HG03045 (cell line): ENCODE measurements at regions not wholly inside any gene's neighbourhood (a gene's known extent, or its start where the extent isn't known, plus 50 kb on each side); places are given as distances from the start of the nearest gene placed in this dataset.

Experiments
- ATAC-seq: cut with Tn5 transposase; IDR thresholded peaks from one replicate; pipeline ENCODE4 v1.9.1; 2021; ENCODE audit warnings: mild to moderate bottlenecking, moderate library complexity; ENCODE audit not compliant: unreplicated experiment

DNA sequence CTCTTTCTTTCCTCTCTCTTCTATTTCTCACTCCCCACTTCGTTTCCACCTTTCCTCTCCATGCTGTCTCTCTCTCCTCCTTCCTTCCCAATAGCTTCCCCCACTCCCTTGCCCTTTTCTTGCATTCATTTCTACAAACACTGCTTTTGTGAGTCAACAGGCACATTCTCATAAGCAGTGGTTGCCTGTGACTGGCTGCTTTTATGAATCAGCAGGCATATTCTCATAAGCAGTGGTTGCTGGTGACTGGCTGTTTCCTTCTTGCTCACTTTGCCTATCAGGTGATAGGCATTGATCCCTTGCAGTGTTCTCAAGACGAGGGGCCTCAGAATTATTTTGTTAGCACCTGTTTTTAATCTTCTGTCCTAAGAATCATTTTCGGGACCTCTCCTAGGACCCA lies 116.1 kb upstream of the ACTBL2 start:
- ATAC-seq: no peak

DNA sequence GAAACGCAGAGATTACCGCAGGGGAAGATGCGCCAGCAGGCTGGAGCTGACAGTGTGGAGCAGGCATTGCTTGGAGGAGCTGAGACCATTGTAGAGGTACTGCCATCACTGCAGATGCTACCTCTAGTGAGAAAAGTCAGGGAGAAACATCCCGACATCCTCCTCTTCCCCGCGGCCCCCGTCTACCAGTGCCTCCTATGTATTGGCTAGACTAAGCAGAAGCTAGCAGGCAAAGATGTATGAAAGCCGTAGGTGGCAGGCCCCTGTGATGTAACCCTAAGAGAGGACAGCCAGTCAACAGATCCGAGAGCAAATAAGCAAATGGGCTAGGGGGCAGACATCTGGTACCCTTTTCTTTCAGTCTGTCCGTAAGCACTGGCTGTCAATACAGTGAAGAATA lies 115.5 kb upstream of the ACTBL2 start:
- ATAC-seq: no peak

DNA sequence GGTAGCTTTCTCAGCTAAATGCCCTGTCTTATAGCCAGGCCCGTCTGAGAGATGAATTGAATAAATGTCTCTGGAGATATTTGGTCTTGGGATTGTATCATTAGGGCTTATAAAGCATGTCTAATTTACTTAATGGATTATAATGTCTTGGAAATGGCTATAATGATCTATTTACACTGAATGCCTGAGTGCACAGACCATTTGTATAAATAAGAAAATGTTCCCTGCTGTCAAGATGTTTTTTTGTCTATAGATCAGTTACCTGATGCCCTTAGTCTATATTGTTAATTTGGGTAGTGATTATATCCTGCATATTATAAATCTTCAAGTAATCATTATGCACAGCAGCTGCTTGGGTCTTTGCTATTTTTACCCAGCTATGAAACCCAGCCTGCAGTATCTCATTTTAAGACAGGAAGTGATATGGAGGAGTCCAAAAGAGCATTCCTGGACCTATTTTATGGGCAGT lies 112.9 kb upstream of the ACTBL2 start:
- no peak for ATAC-seq

DNA sequence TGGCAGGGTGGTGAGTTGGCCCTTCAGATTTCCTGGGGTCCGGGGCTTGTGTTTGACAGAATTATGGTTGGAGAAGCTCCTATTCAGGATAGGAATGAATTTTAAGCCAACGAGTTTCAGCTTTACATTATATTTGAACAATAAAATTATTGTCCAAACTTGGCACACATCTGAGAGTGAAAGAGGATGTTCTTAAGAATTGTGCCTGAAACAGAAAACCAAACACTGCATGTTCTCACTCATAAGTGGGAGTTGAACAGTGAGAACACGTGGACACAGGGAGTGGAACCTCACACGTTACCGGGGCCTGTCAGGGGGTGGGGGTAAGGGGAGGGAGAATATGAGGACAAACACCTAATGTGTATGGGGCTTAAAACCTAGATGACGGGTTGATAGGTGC lies 111.8 kb upstream of the ACTBL2 start:
- ATAC-seq: no peak

- ATAC-seq: no peak
Observed at GRCh38 chr5:57592236-57592635, 109.6 kb upstream of the ACTBL2 start.

DNA sequence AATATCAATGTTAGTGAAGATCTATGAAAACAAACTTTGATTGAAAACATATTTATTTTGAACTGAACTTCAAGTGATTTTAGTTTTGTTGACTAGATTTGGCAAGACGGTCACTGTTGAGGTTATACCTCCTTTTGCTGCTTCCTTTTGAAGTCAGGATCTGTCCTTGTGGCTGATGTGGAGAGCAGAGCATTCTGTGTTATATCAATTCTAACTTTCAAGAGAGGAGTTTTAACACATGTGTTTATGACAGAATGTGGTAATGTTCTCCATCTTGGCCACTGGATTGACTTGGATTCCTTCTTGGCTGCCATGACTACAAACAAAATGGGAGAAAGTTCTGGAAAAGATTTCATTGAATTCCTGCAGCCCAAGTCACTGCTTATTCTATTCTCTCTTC lies 104.0 kb upstream of the ACTBL2 start:
- no peak for ATAC-seq

DNA sequence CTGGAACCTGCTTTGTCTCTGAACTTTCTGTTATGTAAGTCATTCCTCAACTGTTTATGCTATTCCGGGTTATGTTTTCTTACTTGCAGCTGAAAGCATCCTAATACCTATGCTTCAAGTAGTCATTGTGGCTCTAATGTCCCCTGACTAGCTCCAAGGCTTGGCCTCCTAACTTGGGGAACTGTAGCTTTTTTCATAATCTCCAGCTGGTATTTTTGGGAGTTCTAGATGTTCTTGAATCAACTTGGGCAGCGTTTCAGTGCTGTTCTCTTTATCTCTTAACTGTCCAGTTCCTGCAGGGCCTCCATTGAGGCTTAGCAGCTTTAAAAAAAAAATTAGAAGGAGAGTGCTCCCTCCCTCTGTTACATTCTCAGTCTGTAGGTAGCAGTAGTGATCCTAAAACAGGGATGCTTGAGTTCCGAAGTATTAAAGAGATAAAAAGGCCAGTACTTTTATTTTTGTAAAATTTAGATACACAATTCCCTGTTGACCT lies 100.0 kb upstream of the ACTBL2 start:
- no peak for ATAC-seq

- ATAC-seq: no peak
Observed at GRCh38 chr5:57581772-57582171, 99.2 kb upstream of the ACTBL2 start.

DNA sequence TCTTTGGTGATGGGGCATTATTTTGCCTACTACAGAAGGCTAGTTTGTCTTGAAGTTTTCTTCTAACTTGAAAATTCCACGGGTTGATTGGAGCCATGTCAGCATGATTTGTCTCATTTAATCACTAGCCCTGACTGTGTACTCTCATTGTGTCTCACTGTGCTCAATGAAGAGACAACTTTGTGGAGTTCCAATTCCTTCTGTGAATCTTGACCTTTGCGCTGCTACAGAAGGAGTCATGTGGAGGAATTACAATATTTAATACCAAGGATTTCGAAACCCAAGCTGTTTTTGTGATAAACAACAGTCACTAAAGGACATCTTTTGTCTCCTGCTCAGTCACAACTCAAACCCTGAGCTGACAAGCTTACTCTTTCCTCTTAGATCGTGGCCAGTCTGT lies 98.6 kb upstream of the ACTBL2 start:
- ATAC-seq: no peak

GRCh38 chr5:57577432-57578175 lies 95.0 kb upstream of the ACTBL2 start:
- no peak for ATAC-seq

- no peak for ATAC-seq
Observed at GRCh38 chr5:57576317-57576716, 93.7 kb upstream of the ACTBL2 start.

GRCh38 chr5:57575839-57576238 lies 93.2 kb upstream of the ACTBL2 start:
- ATAC-seq: no peak

DNA sequence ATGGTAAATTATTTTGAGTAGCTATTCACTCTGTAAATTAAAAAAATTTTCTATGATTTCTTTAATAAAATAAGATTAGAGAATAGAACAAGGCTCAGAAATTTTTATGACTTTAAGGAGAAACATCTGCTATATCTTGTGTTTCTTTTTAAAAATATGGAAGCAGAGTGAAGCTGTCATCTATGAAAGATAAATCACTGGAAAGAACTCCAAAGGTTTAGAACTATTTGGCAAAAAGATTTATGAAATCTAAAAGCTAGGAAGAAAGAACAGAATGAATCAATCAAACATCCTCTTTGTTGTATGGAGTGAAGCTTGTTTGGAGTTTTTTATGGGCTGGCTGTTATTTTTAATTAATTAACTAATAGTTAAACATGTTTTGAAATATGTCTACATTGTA lies 89.8 kb upstream of the ACTBL2 start:
- ATAC-seq: no peak

- no peak for ATAC-seq
Observed at GRCh38 chr5:57569601-57570000, 87.0 kb upstream of the ACTBL2 start.

DNA sequence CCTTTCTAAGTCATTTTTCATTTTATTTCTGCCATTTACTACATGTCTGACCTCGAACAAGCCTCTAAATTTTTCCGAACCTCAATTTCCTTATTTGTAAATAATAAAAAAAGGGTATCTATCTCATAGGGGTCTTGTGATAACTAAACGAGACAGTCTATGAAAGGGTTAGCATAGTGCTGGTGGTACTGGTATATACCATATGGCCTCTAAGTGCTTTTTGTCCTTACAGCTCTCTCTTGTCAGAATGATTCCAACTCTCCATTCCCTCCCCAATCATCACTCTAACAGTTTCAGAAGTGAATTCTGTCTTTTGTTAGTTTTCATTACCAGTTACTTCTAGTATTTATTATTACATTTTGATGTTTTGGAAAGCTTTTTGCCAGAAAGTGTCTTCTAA lies 85.5 kb upstream of the ACTBL2 start:
- no peak for ATAC-seq

- ATAC-seq: peak; percentile 53
Observed at GRCh38 chr5:57566914-57567313, 84.3 kb upstream of the ACTBL2 start.

DNA sequence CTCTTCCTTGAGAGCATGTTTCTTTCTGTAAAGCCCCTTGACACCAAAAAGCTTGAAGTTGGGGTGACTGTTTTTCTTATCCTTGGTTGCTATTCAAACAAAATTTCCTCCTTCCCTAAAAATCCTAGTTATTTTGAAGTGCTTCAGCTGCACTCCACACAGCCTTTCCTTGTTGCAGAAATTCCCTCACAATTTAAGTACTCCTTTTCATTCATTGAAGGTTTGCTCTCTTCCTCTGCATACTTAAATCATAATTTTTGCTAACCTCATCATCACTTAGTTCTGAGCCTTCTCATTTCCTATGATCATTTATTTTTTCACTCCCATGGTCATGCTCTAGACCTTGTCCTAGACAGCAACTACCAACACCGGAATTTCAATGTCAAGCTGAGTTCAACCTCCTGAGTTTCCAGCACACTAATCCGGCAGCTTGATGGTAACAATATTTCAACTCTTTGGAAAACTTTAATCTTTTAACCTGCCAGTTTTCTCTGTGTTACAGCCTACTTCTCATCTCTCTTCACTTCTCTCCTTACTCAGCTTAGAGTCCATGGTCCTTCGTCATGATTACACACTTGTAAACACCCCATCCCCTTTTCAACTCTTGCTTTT lies 78.7 kb upstream of the ACTBL2 start:
- ATAC-seq: no peak

GRCh38 chr5:57559110-57559635 lies 76.6 kb upstream of the ACTBL2 start:
- ATAC-seq: no peak

DNA sequence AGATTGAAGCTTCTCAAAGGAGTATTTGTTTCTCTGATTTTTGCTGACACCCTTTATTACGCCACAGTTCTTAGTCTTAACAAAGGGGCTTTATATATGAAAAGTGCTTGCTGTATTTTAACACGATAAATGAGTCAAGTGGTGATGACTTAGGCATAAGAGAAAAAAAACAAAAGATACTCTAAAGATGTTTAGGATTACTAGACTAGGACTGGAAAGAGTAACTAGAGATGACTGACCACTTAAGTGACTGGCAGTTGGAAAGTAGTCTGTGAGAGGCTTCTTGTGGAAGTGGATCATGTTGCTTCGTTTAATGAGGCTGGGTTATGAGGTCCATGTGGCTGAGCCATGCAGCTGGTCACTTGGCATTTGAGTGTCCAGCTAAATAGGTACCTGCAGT lies 69.4 kb upstream of the ACTBL2 start:
- no peak for ATAC-seq

- no peak for ATAC-seq
Observed at GRCh38 chr5:57551251-57551650, 68.6 kb upstream of the ACTBL2 start.

DNA sequence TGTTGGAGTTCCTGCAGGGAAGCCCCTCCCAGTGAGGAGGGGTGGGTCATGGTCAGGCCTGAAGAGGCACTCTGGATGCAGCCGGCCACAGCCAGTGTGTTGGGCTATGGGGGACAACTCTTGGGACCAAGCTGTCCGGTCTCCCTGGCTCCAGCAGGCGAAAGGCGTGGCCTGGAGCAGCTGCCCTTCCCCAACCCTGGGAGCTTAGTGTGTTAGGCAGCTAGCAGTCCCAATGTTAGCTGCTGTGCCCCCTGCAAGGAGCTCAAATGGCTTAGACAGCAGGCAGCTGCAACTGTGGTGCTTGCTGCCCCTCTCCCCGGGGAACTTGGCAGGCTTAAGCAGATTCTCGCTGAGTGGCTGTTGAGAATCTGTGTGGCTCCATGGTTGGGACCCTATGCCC lies 67.5 kb upstream of the ACTBL2 start:
- ATAC-seq: no peak

GRCh38 chr5:57549566-57549965 lies 67.0 kb upstream of the ACTBL2 start:
- ATAC-seq: no peak
